H9 (cell line): ENCODE measurements at regions not wholly inside any gene's neighbourhood (a gene's known extent, or its start where the extent isn't known, plus 50 kb on each side); places are given as distances from the start of the nearest gene placed in this dataset.
A peak's percentile ranks its signal among the peaks of the same experiment; 100 is the strongest.

Source experiments
- DNase-seq: peaks from one replicate; pipeline ENCODE4 v3.0.0-alpha.2; 2017
- H2AFZ ChIP-seq: one replicate; pipeline ENCODE4 v1.6.1; 2013; ENCODE audit warnings: mild to moderate bottlenecking, low read length, control low read depth, moderate library complexity
- H2AK5ac ChIP-seq: 2 replicates; pipeline ENCODE4 v1.6.1; 2013; ENCODE audit warnings: low read length, control low read depth, mixed read lengths; ENCODE audit not compliant: insufficient read length
- H2BK120ac ChIP-seq: one replicate; pipeline ENCODE4 v1.6.1; 2013; ENCODE audit warnings: low read depth, mild to moderate bottlenecking, low read length, control low read depth, inconsistent platforms; ENCODE audit not compliant: poor library complexity, severe bottlenecking
- H2BK12ac ChIP-seq: 2 replicates; pipeline ENCODE4 v1.6.1; 2013; ENCODE audit warnings: low read length, control low read depth, mixed read lengths, low read depth; ENCODE audit not compliant: insufficient read length
- H2BK15ac ChIP-seq: 2 replicates; pipeline ENCODE4 v1.6.1; 2013; ENCODE audit warnings: low read depth, low read length, control low read depth
- H2BK20ac ChIP-seq: one replicate; pipeline ENCODE4 v1.6.1; 2013; ENCODE audit warnings: low read depth, mild to moderate bottlenecking, low read length, control low read depth, inconsistent platforms; ENCODE audit not compliant: poor library complexity, severe bottlenecking
- H2BK5ac ChIP-seq: 2 replicates; pipeline ENCODE4 v1.6.1; 2013; ENCODE audit warnings: low read length, control low read depth, mixed read lengths; ENCODE audit not compliant: insufficient read length
- H3K14ac ChIP-seq: 2 replicates; pipeline ENCODE4 v1.6.1; 2013; ENCODE audit warnings: low read length, control low read depth; ENCODE audit not compliant: insufficient read depth
- H3K18ac ChIP-seq: 2 replicates; pipeline ENCODE4 v1.6.1; 2013; ENCODE audit warnings: low read depth, mild to moderate bottlenecking, mixed read lengths, low read length, control low read depth; ENCODE audit not compliant: insufficient read length
- H3K23ac ChIP-seq: 2 replicates; pipeline ENCODE4 v1.6.1; 2013; ENCODE audit warnings: low read length, control low read depth, mixed read lengths, low read depth; ENCODE audit not compliant: insufficient read length
- H3K23me2 ChIP-seq: 2 replicates; pipeline ENCODE4 v1.6.1; 2013; ENCODE audit warnings: low read depth, mild to moderate bottlenecking, mixed read lengths, low read length, control low read depth; ENCODE audit not compliant: insufficient read length, poor library complexity, severe bottlenecking
- H3K27ac ChIP-seq: 2 replicates; pipeline ENCODE4 v1.5.1; 2013; ENCODE audit warnings: low read length, control low read depth, mixed read lengths, low read depth; ENCODE audit not compliant: insufficient read length
- H3K27me3 ChIP-seq: 2 replicates; pipeline ENCODE4 v1.6.1; 2013; ENCODE audit warnings: low read length, control low read depth, inconsistent platforms; ENCODE audit not compliant: insufficient read depth
- H3K4ac ChIP-seq: 2 replicates; pipeline ENCODE4 v1.6.1; 2013; ENCODE audit warnings: low read depth, mild to moderate bottlenecking, control low read depth, inconsistent platforms, low read length, moderate library complexity
- H3K4me1 ChIP-seq: 2 replicates; pipeline ENCODE4 v1.6.1; 2013; ENCODE audit warnings: low read length, control low read depth, inconsistent platforms; ENCODE audit not compliant: insufficient read depth
- H3K4me2 ChIP-seq: 2 replicates; pipeline ENCODE4 v1.6.1; 2013; ENCODE audit warnings: low read length, control low read depth, mixed read lengths; ENCODE audit not compliant: insufficient read length, insufficient read depth
- H3K56ac ChIP-seq: 2 replicates; pipeline ENCODE4 v1.6.1; 2013; ENCODE audit warnings: low read depth, mild to moderate bottlenecking, mixed read lengths, low read length, control low read depth; ENCODE audit not compliant: insufficient read length
- H3K79me1 ChIP-seq: 2 replicates; pipeline ENCODE4 v1.6.1; 2013; ENCODE audit warnings: low read depth, mild to moderate bottlenecking, moderate library complexity, low read length, control low read depth, inconsistent platforms; ENCODE audit not compliant: insufficient read depth, poor library complexity, severe bottlenecking
- H3K79me2 ChIP-seq: 2 replicates; pipeline ENCODE4 v1.6.1; 2013; ENCODE audit warnings: low read length, control low read depth, inconsistent platforms; ENCODE audit not compliant: insufficient read depth
- H3K9ac ChIP-seq: 2 replicates; pipeline ENCODE4 v1.6.1; 2013; ENCODE audit warnings: low read length, control low read depth, mixed read lengths; ENCODE audit not compliant: insufficient read length; ENCODE audit errors: extremely low read depth
- H3K9me3 ChIP-seq: one replicate; pipeline ENCODE4 v1.6.1; 2013; ENCODE audit warnings: low read depth, low read length, inconsistent platforms; ENCODE audit not compliant: control insufficient read depth
- H3T11ph ChIP-seq: one replicate; pipeline ENCODE4 v1.6.1; 2013; ENCODE audit warnings: mild to moderate bottlenecking, low read length, control low read depth, inconsistent platforms
- H4K20me1 ChIP-seq: one replicate; pipeline ENCODE4 v1.6.1; 2013; ENCODE audit not compliant: control insufficient read depth, insufficient read length, insufficient read depth
- H4K5ac ChIP-seq: 2 replicates; pipeline ENCODE4 v1.6.1; 2013; ENCODE audit warnings: low read depth, mild to moderate bottlenecking, mixed read lengths, low read length, control low read depth; ENCODE audit not compliant: insufficient read length
- H4K8ac ChIP-seq: replicated peaks from 2 replicates; pipeline ENCODE4 v1.6.1; 2013; ENCODE audit warnings: low read length, control low read depth, mixed read lengths, low read depth; ENCODE audit not compliant: insufficient read length
- H4K91ac ChIP-seq: 2 replicates; pipeline ENCODE4 v1.6.1; 2013; ENCODE audit warnings: low read depth, mild to moderate bottlenecking, moderate library complexity, mixed read lengths, low read length, control low read depth; ENCODE audit not compliant: insufficient read length
- H3K27ac Mint-ChIP-seq, 3 experiments: 2 replicates in 2 of 3; 3 replicates in 1 of 3; pipeline ENCODE4 v1.8.0; 2020 to 2021; ENCODE audit warnings: mixed read lengths in 3 of 3, mild to moderate bottlenecking in 1 of 3, moderate library complexity in 1 of 3
- H3K27me3 Mint-ChIP-seq: 2 replicates; pipeline ENCODE4 v1.8.0; 2021; ENCODE audit warnings: low read depth, mild to moderate bottlenecking, moderate library complexity, mixed read lengths
- H3K36me3 Mint-ChIP-seq, 3 experiments: 2 replicates in 2 of 3; 3 replicates in 1 of 3; pipeline ENCODE4 v1.8.0; 2020 to 2021; ENCODE audit warnings: low read depth in 3 of 3, mixed read lengths in 3 of 3; ENCODE audit not compliant: insufficient read depth in 1 of 3
- H3K4me1 Mint-ChIP-seq, 2 experiments: 2 replicates each; pipeline ENCODE4 v1.8.0; 2020; ENCODE audit warnings: mixed read lengths in 2 of 2
- H3K4me3 Mint-ChIP-seq, 2 experiments: 2 replicates in 1 of 2; 3 replicates in 1 of 2; pipeline ENCODE4 v1.8.0; 2020 to 2021; ENCODE audit warnings: mild to moderate bottlenecking in 2 of 2, mixed read lengths in 2 of 2, moderate library complexity in 1 of 2
- H3K9me3 Mint-ChIP-seq, 2 experiments: 2 replicates in 1 of 2; 3 replicates in 1 of 2; pipeline ENCODE4 v1.8.0; 2020; ENCODE audit warnings: mild to moderate bottlenecking in 2 of 2, mixed read lengths in 2 of 2, moderate library complexity in 1 of 2
- CTCF ChIP-seq: fragments of 200-600 bp; sonication (generic); conservative IDR thresholded peaks from 3 replicates; pipeline ENCODE4 v1.8.0; 2021; ENCODE audit warnings: antibody characterized with exemption, mild to moderate bottlenecking
- WGBS: extraction: QIAGEN DNeasy Blood & Tissue Kit; methylation state at CpG from one replicate; pipeline ENCODE4 v1.1.7; 2013; ENCODE audit warnings: missing lambda C conversion rate, low lambda C conversion rate, mixed read lengths; ENCODE audit not compliant: insufficient read length; ENCODE audit errors: extremely low coverage; 5-methylcytosine and 5-hydroxymethylcytosine counted together

DNA sequence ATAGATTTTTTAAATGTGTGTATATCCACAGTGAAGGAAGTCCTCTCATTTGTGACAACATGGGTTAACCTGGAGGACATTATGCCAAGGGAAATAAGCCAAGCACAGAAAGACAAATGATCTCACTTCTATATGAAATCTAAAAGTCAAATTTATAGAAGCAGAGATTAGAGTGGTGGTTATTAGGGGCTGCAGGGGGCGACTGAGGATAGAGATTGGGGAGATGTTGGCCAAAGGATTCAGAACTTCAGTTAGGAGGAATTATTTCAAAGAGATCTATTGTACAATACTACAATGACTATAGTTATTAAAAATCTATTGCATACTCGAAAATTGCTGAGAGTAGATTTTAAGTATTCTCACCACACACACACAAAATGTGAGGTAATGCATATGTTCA is 252.4 kb upstream of the SLC39A10 start:
- Mint-ChIP-seq H3K27me3 (no peaks in the 10 kb centered on the region), H3K9me3 (no peaks in the 10 kb centered on the region), H3K36me3 (no peaks in the 10 kb centered on the region), H3K4me3 (no peak overlapping the region), H3K4me1 (no peaks in the 10 kb centered on the region; a peak in 3 of 4 replicates), H3K27ac (no peak overlapping the region)
- no CpG with 5 or more reads among the region's 2 CpGs for WGBS
- H3K9me3 ChIP-seq, result no peaks in the 10 kb centered on the region
- H3K79me2 ChIP-seq, result no peaks in the 10 kb centered on the region
- no peaks in the 10 kb centered on the region for H3K23me2 ChIP-seq
- no peak overlapping the region for H2BK5ac ChIP-seq
- H3K14ac ChIP-seq, result no peak overlapping the region
- H3K27ac ChIP-seq, result no peak overlapping the region
- H3K4me2 ChIP-seq, result no peak overlapping the region
- peak; percentile 40; the same call in 2 of the 3 replicates for TF ChIP-seq CTCF
- no peaks in the 10 kb centered on the region for H3K79me1 ChIP-seq
- no peak overlapping the region for H2BK12ac ChIP-seq
- H2BK120ac ChIP-seq, result no peak overlapping the region
- no peak overlapping the region for H3K23ac ChIP-seq
- no peak overlapping the region for H2AFZ ChIP-seq
- no peak overlapping the region for H2AK5ac ChIP-seq
- no peak overlapping the region for H2BK20ac ChIP-seq
- no peak overlapping the region for H4K5ac ChIP-seq
- no peaks in the 10 kb centered on the region for H4K20me1 ChIP-seq
- H3K9ac ChIP-seq, result no peak overlapping the region
- H3K27me3 ChIP-seq, result no peaks in the 10 kb centered on the region
- H3K56ac ChIP-seq, result no peak overlapping the region
- no peak overlapping the region for H4K91ac ChIP-seq
- no peak overlapping the region for H3K18ac ChIP-seq
- H3K4me1 ChIP-seq, result 0 out of 2 replicates have a peak, but pooled peaks cover 3% of the 10 kb centered on the region
- no peak overlapping the region for H3T11ph ChIP-seq
- no peak overlapping the region for H4K8ac ChIP-seq
- no peak for DNase-seq
- H3K4ac ChIP-seq, result no peak overlapping the region
- no peak overlapping the region for H2BK15ac ChIP-seq
